K562 (cell line): ENCODE measurements at regions not wholly inside any gene's neighbourhood (a gene's known extent, or its start where the extent isn't known, plus 50 kb on each side); places are given as distances from the start of the nearest gene placed in this dataset.

Experiments used
- ATAC-seq: fragments of 200-7000 bp; cut with Tn5 transposase; 3 replicates; pipeline ENCODE4 v1.9.1; 2020; ENCODE audit warnings: moderate library complexity
- BruUV-seq: library from RNA; stranded (reverse); fragments of 400-500 nt; replicated peaks from 2 replicates; lab custom pipeline; 2021; lab: Mats Ljungman, UMichigan
- CTCF ChIA-PET: fragments of 300-600 bp; formaldehyde crosslinking; extraction: SDS; loops from one replicate; lab custom pipeline; 2021; ENCODE audit warnings: low intra/inter-chr PET ratio; lab: Yijun Ruan, JAX
- POLR2A ChIA-PET: fragments of 300-600, 350-650 bp; sonication (Branson Sonifier 250); formaldehyde crosslinking; extraction: SDS; loops from one replicate; lab custom pipeline; 2021; ENCODE audit warnings: antibody characterized with exemption, inconsistent platforms; lab: Yijun Ruan, JAX
- DNase-seq, 4 experiments: peaks; one replicate each; pipeline versions ENCODE4 v3.0.0 to v3.0.0-alpha.2; 2011 to 2018; ENCODE audit warnings: low spot score in 3 of 4, mixed read lengths in 3 of 4; ENCODE audit errors: extremely low read depth in 1 of 4
- FAIRE-seq: peaks from 2 replicates; lab custom pipeline; 2011; peaks lifted over from hg19 to GRCh38; lab: Jason Lieb, UNC
- H2AFZ ChIP-seq: 2 replicates; pipeline ENCODE4 v1.6.0; 2011; ENCODE audit warnings: low read depth, low read length, control low read depth, inconsistent platforms
- H3K27ac ChIP-seq: fragments of 200-600 bp; 3 replicates; pipeline ENCODE4 v1.8.0; 2011; ENCODE audit warnings: low read depth, mild to moderate bottlenecking, control low read depth, inconsistent platforms, low read length, moderate library complexity, mixed read lengths; ENCODE audit errors: extremely low read depth
- H3K27me3 ChIP-seq, 2 experiments: fragments of 300-600 bp in 1 of 2; 2 replicates in 1 of 2; 3 replicates in 1 of 2; pipeline versions ENCODE4 v1.6.0 to v1.8.0; 2011; ENCODE audit warnings: inconsistent platforms in 2 of 2, low read length in 2 of 2, mild to moderate bottlenecking in 1 of 2, mixed read lengths in 1 of 2, moderate library complexity in 1 of 2; ENCODE audit not compliant: control insufficient read depth in 2 of 2, insufficient read depth in 2 of 2
- H3K36me3 ChIP-seq: fragments of 300-600 bp; 3 replicates; pipeline ENCODE4 v1.8.0; 2011; ENCODE audit warnings: mild to moderate bottlenecking, low read length, inconsistent platforms; ENCODE audit not compliant: control insufficient read depth, insufficient read depth
- H3K4me1 ChIP-seq, 2 experiments: fragments of 200-600 bp in 1 of 2; replicated peaks in 1 of 2; 2 replicates in 1 of 2; 3 replicates in 1 of 2; pipeline versions ENCODE4 v1.5.1 to v1.8.0; 2011; ENCODE audit warnings: inconsistent platforms in 2 of 2, low read length in 2 of 2, mild to moderate bottlenecking in 1 of 2, mixed read lengths in 1 of 2, moderate library complexity in 1 of 2; ENCODE audit not compliant: control insufficient read depth in 2 of 2, insufficient read depth in 2 of 2
- H3K4me2 ChIP-seq: 2 replicates; pipeline ENCODE4 v1.6.1; 2011; ENCODE audit warnings: low read length, control low read depth, inconsistent platforms, mixed read lengths; ENCODE audit not compliant: insufficient read depth
- H3K4me3 ChIP-seq: fragments of 200-600 bp; sonication (generic), shearing (Covaris generic); 2 replicates; pipeline ENCODE4 v1.5.1; 2016; ENCODE audit warnings: control low read depth, inconsistent platforms
- H3K79me2 ChIP-seq: fragments of 200-600 bp; 3 replicates; pipeline ENCODE4 v1.8.0; 2011; ENCODE audit warnings: low read length, inconsistent platforms; ENCODE audit not compliant: control insufficient read depth, insufficient read depth
- H3K9ac ChIP-seq, 2 experiments: 2 replicates each; pipeline versions ENCODE4 v1.6.0 to v1.6.1; 2011; ENCODE audit warnings: low read depth in 2 of 2, low read length in 2 of 2, control low read depth in 1 of 2, inconsistent platforms in 1 of 2, mild to moderate bottlenecking in 1 of 2, mixed read lengths in 1 of 2; ENCODE audit not compliant: insufficient read depth in 1 of 2
- H3K9me1 ChIP-seq: one replicate; pipeline ENCODE4 v1.6.0; 2011; ENCODE audit warnings: inconsistent platforms, mild to moderate bottlenecking, low read length, moderate library complexity; ENCODE audit not compliant: control insufficient read depth, insufficient read depth
- H3K9me3 ChIP-seq: replicated peaks from 2 replicates; pipeline ENCODE4 v1.5.1; 2011; ENCODE audit warnings: low read depth, low read length, inconsistent platforms; ENCODE audit not compliant: control insufficient read depth, insufficient read depth
- H4K20me1 ChIP-seq: replicated peaks from 2 replicates; pipeline ENCODE4 v1.6.1; 2011; ENCODE audit warnings: low read length, inconsistent platforms, mixed read lengths; ENCODE audit not compliant: control insufficient read depth, insufficient read depth
- ADNP ChIP-seq: fragments of 200-800 bp; sonication (Bioruptor generic); IDR thresholded peaks from 2 replicates; pipeline ENCODE4 v1.6.1; 2016; ENCODE audit warnings: missing genetic modification characterization, missing compliant biosample characterization
- CBFA2T3 ChIP-seq: fragments of 450-650 bp; IDR thresholded peaks from 2 replicates; pipeline ENCODE4 v1.6.1; 2017
- GABPA ChIP-seq: fragments of 200-800 bp; sonication (Bioruptor generic); conservative IDR thresholded peaks from 2 replicates; pipeline ENCODE4 v1.6.1; 2016; ENCODE audit warnings: low read depth, missing genetic modification characterization, missing compliant biosample characterization
- GABPB1 ChIP-seq: sonication (generic); formaldehyde crosslinking; IDR thresholded peaks from 2 replicates; pipeline ENCODE4 v1.8.0; 2022; ENCODE audit warnings: mild to moderate bottlenecking, missing genetic modification reagents
- PTTG1 ChIP-seq: fragments of 450-650 bp; IDR thresholded peaks from 2 replicates; pipeline ENCODE4 v1.6.1; 2016; ENCODE audit warnings: low read depth, mild to moderate bottlenecking, missing genetic modification characterization, missing compliant biosample characterization
- RAD21 ChIP-seq, 2 experiments: fragments of 250-450 bp in 1 of 2; fragments of 450-650 bp in 1 of 2; sonication (Bioruptor Pico) in 1 of 2; formaldehyde crosslinking in 1 of 2; IDR thresholded peaks in 1 of 2; conservative IDR thresholded peaks in 1 of 2; 2 replicates each; pipeline versions ENCODE4 v1.4.0 to v1.8.0; 2020 to 2022; ENCODE audit warnings: mild to moderate bottlenecking in 2 of 2, moderate library complexity in 1 of 2
- ZBTB17 ChIP-seq: fragments of 450-650 bp; formaldehyde crosslinking; IDR thresholded peaks from 2 replicates; pipeline ENCODE4 v1.4.0; 2020; ENCODE audit warnings: mild to moderate bottlenecking
- ZNF354B ChIP-seq: fragments of 250-450 bp; sonication (Bioruptor Pico); IDR thresholded peaks from 2 replicates; pipeline ENCODE4 v1.4.0; 2020
- ZNF384 ChIP-seq: IDR thresholded peaks from 2 replicates; pipeline ENCODE4 v1.6.1; 2012; ENCODE audit warnings: low read depth, low read length, improper control_type of control experiment
- ZNF766 ChIP-seq: fragments of 200-800 bp; sonication (Bioruptor generic); conservative IDR thresholded peaks from 2 replicates; pipeline ENCODE4 v1.6.1; 2016; ENCODE audit warnings: missing genetic modification characterization, missing compliant biosample characterization
- WGBS: fragments of 100-300 bp; shearing (Covaris generic); methylation state at CpG from one replicate; pipeline ENCODE4 v1.1.6; 2016; ENCODE audit warnings: low coverage, mixed read lengths; ENCODE audit not compliant: insufficient coverage; ENCODE audit errors: missing lambda C conversion rate; 5-methylcytosine and 5-hydroxymethylcytosine counted together
- in situ Hi-C: fragments of 300-500 bp; cut with MboI; formaldehyde crosslinking; loops from 4 replicates; pipeline ENCODE4 v1.15.0; 2018; ENCODE audit warnings: inconsistent platforms, mixed read lengths
- intact Hi-C: fragments of 100-400 bp; cut with micrococcal nuclease; formaldehyde crosslinking; loops from 2 replicates; pipeline ENCODE4 v1.14.2; 2022
- TF ChIP-seq, protein P1 (sequence below): fragments of 250-450 bp; sonication (Bioruptor Pico); IDR thresholded peaks from 2 replicates; pipeline ENCODE4 v1.4.0; 2020; ENCODE audit warnings: mild to moderate bottlenecking, moderate library complexity, borderline replicate concordance
- TF ChIP-seq, protein P2 (sequence below): fragments of 250-450 bp; sonication (Bioruptor Pico); IDR thresholded peaks from 2 replicates; pipeline ENCODE4 v1.8.0; 2022; ENCODE audit warnings: inconsistent platforms

DNA sequence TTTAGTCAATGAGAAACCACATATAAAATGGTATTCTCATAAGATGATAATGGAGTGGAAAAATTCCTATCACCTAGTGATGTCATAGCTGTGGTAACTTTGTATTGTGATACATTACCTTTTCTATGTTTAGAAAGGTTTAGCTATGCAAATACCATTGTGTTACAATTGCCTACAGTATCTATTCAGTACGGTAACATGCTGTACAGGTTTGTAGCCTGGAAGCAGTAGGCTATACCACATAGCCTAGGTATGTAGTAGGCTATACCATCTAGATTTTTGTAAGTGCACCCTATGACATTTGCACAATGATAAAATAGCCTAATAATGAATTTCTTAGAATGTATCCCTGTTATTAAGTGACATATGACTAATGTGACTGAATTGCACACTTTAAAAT, 50.5 kb upstream of the CCDC196 start:
- no peak overlapping the region for H2AFZ ChIP-seq
- WGBS: 0% methylated on average over 1 of the region's 1 CpG
- H3K4me1 ChIP-seq: no peaks in the 10 kb centered on the region
- DNase-seq: no peak
- no peak overlapping the region for H3K4me3 ChIP-seq
- H4K20me1 ChIP-seq: no peaks in the 10 kb centered on the region
- ChIA-PET CTCF (no interaction called here), POLR2A (no interaction called here)
- TF ChIP-seq, protein P1, sequence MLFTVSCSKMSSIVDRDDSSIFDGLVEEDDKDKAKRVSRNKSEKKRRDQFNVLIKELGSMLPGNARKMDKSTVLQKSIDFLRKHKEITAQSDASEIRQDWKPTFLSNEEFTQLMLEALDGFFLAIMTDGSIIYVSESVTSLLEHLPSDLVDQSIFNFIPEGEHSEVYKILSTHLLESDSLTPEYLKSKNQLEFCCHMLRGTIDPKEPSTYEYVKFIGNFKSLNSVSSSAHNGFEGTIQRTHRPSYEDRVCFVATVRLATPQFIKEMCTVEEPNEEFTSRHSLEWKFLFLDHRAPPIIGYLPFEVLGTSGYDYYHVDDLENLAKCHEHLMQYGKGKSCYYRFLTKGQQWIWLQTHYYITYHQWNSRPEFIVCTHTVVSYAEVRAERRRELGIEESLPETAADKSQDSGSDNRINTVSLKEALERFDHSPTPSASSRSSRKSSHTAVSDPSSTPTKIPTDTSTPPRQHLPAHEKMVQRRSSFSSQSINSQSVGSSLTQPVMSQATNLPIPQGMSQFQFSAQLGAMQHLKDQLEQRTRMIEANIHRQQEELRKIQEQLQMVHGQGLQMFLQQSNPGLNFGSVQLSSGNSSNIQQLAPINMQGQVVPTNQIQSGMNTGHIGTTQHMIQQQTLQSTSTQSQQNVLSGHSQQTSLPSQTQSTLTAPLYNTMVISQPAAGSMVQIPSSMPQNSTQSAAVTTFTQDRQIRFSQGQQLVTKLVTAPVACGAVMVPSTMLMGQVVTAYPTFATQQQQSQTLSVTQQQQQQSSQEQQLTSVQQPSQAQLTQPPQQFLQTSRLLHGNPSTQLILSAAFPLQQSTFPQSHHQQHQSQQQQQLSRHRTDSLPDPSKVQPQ (CRISPR knock-in tag): no peak
- TF ChIP-seq ZNF384 (no peak), ZNF354B (CRISPR knock-in tag) (no peak), GABPA (tag) (no peak), ZBTB17 (no peak), ZNF766 (no peak), CBFA2T3 (no peak), ADNP (tag) (no peak), RAD21 (CRISPR knock-in tag; conservative IDR thresholded peaks at IDR 0.05 in 1 of 2, IDR thresholded peaks at IDR 0.05 in 1 of 2) (no peak), GABPB1 (CRISPR knock-in tag) (no peak), PTTG1 (tag) (no peak)
- TF ChIP-seq, protein P2, sequence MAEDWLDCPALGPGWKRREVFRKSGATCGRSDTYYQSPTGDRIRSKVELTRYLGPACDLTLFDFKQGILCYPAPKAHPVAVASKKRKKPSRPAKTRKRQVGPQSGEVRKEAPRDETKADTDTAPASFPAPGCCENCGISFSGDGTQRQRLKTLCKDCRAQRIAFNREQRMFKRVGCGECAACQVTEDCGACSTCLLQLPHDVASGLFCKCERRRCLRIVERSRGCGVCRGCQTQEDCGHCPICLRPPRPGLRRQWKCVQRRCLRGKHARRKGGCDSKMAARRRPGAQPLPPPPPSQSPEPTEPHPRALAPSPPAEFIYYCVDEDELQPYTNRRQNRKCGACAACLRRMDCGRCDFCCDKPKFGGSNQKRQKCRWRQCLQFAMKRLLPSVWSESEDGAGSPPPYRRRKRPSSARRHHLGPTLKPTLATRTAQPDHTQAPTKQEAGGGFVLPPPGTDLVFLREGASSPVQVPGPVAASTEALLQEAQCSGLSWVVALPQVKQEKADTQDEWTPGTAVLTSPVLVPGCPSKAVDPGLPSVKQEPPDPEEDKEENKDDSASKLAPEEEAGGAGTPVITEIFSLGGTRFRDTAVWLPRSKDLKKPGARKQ: no peak
- intact Hi-C loops: no loop called here
- H3K9me1 ChIP-seq: no peaks in the 10 kb centered on the region
- no peaks in the 10 kb centered on the region for H3K27me3 ChIP-seq
- no peaks in the 10 kb centered on the region for H3K36me3 ChIP-seq
- no peak overlapping the region for H3K9ac ChIP-seq
- no TSS peak for BruUV-seq
- H3K9me3 ChIP-seq: no peaks in the 10 kb centered on the region
- FAIRE-seq: no peak
- H3K27ac ChIP-seq: no peak overlapping the region
- no peak for ATAC-seq
- H3K4me2 ChIP-seq: no peak overlapping the region
- H3K79me2 ChIP-seq: no peaks in the 10 kb centered on the region
- in situ Hi-C loops: no loop called here
